GM23338 (cell line): ENCODE measurements at regions not wholly inside any gene's neighbourhood (a gene's known extent, or its start where the extent isn't known, plus 50 kb on each side); places are given as distances from the start of the nearest gene placed in this dataset.

Source experiments
- CREB1 ChIP-seq: fragments of 250-450 bp; sonication (Bioruptor Pico); IDR thresholded peaks from 2 replicates; pipeline ENCODE4 v1.5.0; 2020; ENCODE audit warnings: low read depth, mild to moderate bottlenecking, moderate library complexity
- CTCF ChIP-seq, 2 experiments: fragments of 200-600 bp in 1 of 2; sonication (generic) in 1 of 2; conservative IDR thresholded peaks; 2 replicates each; pipeline versions ENCODE4 v1.5.1 to v1.6.1; 2016 to 2017; ENCODE audit warnings: antibody characterized with exemption in 2 of 2, low read depth in 2 of 2, mild to moderate bottlenecking in 2 of 2, moderate library complexity in 1 of 2
- EZH2 ChIP-seq: fragments of 200-600 bp; sonication (generic); IDR thresholded peaks from one replicate; pipeline ENCODE4 v1.8.0; 2017; ENCODE audit warnings: antibody characterized with exemption, mild to moderate bottlenecking, low read depth; ENCODE audit not compliant: unreplicated experiment
- EZH2phosphoT487 ChIP-seq: fragments of 200-600 bp; sonication (generic); IDR thresholded peaks from one replicate; pipeline ENCODE4 v1.8.1; 2018; ENCODE audit warnings: antibody characterized with exemption; ENCODE audit not compliant: unreplicated experiment
- JUNB ChIP-seq: IDR thresholded peaks from one replicate; pipeline ENCODE4 v1.6.1; 2016; ENCODE audit warnings: antibody characterized with exemption; ENCODE audit not compliant: unreplicated experiment
- NANOG ChIP-seq: IDR thresholded peaks from 2 replicates; pipeline ENCODE4 v1.6.1; 2016; ENCODE audit warnings: antibody characterized with exemption, borderline replicate concordance
- POLR2AphosphoS5 ChIP-seq: IDR thresholded peaks from 2 replicates; pipeline ENCODE4 v1.6.1; 2016; ENCODE audit warnings: antibody characterized with exemption, low read depth
- REST ChIP-seq: IDR thresholded peaks from one replicate; pipeline ENCODE4 v1.6.1; 2018; ENCODE audit warnings: antibody characterized with exemption; ENCODE audit not compliant: unreplicated experiment
- STAT1 ChIP-seq: IDR thresholded peaks from one replicate; pipeline ENCODE4 v1.6.1; 2016; ENCODE audit warnings: antibody characterized with exemption; ENCODE audit not compliant: unreplicated experiment
- ZNF114 ChIP-seq: fragments of 250-450 bp; sonication (Bioruptor Pico); IDR thresholded peaks from 2 replicates; pipeline ENCODE4 v1.5.0; 2020; ENCODE audit warnings: mild to moderate bottlenecking, moderate library complexity
- ZNF331 ChIP-seq: fragments of 250-450 bp; sonication (Bioruptor Pico); IDR thresholded peaks from 2 replicates; pipeline ENCODE4 v1.5.0; 2020; ENCODE audit warnings: low read depth, mild to moderate bottlenecking, moderate library complexity
- TF ChIP-seq, protein P1 (sequence below): IDR thresholded peaks from 2 replicates; pipeline ENCODE4 v1.6.1; 2016; ENCODE audit warnings: antibody characterized with exemption
- TF ChIP-seq, protein P2 (sequence below): fragments of 250-450 bp; sonication (Bioruptor Pico); IDR thresholded peaks from 2 replicates; pipeline ENCODE4 v1.5.0; 2020; ENCODE audit warnings: mild to moderate bottlenecking, moderate library complexity

- TF ChIP-seq CTCF (conservative IDR thresholded peaks at IDR 0.05; ENCODE audit: low read depth in 2 of 2), result no peak
- TF ChIP-seq POLR2AphosphoS5, result no peak
- TF ChIP-seq EZH2phosphoT487, result no peak
- no peak for TF ChIP-seq REST
- no peak for TF ChIP-seq EZH2
- TF ChIP-seq CREB1 (CRISPR knock-in tag), result no peak
- TF ChIP-seq, protein P1, sequence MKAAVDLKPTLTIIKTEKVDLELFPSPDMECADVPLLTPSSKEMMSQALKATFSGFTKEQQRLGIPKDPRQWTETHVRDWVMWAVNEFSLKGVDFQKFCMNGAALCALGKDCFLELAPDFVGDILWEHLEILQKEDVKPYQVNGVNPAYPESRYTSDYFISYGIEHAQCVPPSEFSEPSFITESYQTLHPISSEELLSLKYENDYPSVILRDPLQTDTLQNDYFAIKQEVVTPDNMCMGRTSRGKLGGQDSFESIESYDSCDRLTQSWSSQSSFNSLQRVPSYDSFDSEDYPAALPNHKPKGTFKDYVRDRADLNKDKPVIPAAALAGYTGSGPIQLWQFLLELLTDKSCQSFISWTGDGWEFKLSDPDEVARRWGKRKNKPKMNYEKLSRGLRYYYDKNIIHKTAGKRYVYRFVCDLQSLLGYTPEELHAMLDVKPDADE, result no peak
- TF ChIP-seq ZNF331, result no peak
- no peak for TF ChIP-seq STAT1
- TF ChIP-seq ZNF114 (CRISPR knock-in tag), result no peak
- no peak for TF ChIP-seq JUNB
- TF ChIP-seq NANOG, result no peak
- TF ChIP-seq, protein P2, sequence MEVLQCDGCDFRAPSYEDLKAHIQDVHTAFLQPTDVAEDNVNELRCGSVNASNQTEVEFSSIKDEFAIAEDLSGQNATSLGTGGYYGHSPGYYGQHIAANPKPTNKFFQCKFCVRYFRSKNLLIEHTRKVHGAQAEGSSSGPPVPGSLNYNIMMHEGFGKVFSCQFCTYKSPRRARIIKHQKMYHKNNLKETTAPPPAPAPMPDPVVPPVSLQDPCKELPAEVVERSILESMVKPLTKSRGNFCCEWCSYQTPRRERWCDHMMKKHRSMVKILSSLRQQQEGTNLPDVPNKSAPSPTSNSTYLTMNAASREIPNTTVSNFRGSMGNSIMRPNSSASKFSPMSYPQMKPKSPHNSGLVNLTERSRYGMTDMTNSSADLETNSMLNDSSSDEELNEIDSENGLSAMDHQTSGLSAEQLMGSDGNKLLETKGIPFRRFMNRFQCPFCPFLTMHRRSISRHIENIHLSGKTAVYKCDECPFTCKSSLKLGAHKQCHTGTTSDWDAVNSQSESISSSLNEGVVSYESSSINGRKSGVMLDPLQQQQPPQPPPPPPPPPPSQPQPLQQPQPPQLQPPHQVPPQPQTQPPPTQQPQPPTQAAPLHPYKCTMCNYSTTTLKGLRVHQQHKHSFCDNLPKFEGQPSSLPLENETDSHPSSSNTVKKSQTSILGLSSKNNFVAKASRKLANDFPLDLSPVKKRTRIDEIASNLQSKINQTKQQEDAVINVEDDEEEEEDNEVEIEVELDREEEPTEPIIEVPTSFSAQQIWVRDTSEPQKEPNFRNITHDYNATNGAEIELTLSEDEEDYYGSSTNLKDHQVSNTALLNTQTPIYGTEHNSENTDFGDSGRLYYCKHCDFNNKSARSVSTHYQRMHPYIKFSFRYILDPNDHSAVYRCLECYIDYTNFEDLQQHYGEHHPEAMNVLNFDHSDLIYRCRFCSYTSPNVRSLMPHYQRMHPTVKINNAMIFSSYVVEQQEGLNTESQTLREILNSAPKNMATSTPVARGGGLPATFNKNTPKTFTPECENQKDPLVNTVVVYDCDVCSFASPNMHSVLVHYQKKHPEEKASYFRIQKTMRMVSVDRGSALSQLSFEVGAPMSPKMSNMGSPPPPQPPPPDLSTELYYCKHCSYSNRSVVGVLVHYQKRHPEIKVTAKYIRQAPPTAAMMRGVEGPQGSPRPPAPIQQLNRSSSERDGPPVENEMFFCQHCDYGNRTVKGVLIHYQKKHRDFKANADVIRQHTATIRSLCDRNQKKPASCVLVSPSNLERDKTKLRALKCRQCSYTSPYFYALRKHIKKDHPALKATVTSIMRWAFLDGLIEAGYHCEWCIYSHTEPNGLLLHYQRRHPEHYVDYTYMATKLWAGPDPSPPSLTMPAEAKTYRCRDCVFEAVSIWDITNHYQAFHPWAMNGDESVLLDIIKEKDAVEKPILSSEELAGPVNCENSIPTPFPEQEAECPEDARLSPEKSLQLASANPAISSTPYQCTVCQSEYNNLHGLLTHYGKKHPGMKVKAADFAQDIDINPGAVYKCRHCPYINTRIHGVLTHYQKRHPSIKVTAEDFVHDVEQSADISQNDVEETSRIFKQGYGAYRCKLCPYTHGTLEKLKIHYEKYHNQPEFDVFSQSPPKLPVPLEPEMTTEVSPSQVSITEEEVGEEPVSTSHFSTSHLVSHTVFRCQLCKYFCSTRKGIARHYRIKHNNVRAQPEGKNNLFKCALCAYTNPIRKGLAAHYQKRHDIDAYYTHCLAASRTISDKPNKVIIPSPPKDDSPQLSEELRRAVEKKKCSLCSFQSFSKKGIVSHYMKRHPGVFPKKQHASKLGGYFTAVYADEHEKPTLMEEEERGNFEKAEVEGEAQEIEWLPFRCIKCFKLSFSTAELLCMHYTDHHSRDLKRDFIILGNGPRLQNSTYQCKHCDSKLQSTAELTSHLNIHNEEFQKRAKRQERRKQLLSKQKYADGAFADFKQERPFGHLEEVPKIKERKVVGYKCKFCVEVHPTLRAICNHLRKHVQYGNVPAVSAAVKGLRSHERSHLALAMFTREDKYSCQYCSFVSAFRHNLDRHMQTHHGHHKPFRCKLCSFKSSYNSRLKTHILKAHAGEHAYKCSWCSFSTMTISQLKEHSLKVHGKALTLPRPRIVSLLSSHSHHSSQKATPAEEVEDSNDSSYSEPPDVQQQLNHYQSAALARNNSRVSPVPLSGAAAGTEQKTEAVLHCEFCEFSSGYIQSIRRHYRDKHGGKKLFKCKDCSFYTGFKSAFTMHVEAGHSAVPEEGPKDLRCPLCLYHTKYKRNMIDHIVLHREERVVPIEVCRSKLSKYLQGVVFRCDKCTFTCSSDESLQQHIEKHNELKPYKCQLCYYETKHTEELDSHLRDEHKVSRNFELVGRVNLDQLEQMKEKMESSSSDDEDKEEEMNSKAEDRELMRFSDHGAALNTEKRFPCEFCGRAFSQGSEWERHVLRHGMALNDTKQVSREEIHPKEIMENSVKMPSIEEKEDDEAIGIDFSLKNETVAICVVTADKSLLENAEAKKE (CRISPR knock-in tag), result no peak
These were observed 370.5 kb downstream of the TMA16 start for GRCh38 chr4:163865010-163865409.
